IMR-90 (cell line): ENCODE measurements at regions not wholly inside any gene's neighbourhood (a gene's known extent, or its start where the extent isn't known, plus 50 kb on each side); places are given as distances from the start of the nearest gene placed in this dataset.

Experiments
- ATAC-seq: fragments of 200-7000 bp; cut with Tn5 transposase; 2 replicates; pipeline ENCODE4 v1.9.1; 2020; ENCODE audit warnings: low read depth, mild to moderate bottlenecking, moderate library complexity
- BruUV-seq: library from RNA; stranded (reverse); fragments of 400-500 nt; replicated peaks from 2 replicates; lab custom pipeline; 2021; lab: Mats Ljungman, UMichigan
- CTCF ChIA-PET: fragments of 300-600 bp; formaldehyde crosslinking; extraction: SDS; loops from one replicate; lab custom pipeline; 2021; ENCODE audit warnings: antibody characterized with exemption; lab: Yijun Ruan, JAX
- POLR2A ChIA-PET: fragments of 300-600 bp; sonication (Branson Sonifier 250); formaldehyde crosslinking; loops from one replicate; lab custom pipeline; 2022; ENCODE audit warnings: antibody characterized with exemption; ENCODE audit not compliant: unreplicated experiment; lab: Charles Lee
- DNase-seq: peaks from one replicate; pipeline ENCODE4 v3.0.0; 2013
- H2AFZ ChIP-seq: replicated peaks from 2 replicates; pipeline ENCODE3; 2013; ENCODE audit warnings: low read length, mild to moderate bottlenecking; ENCODE audit not compliant: poor library complexity
- H2AK5ac ChIP-seq: 2 replicates; pipeline ENCODE4 v1.6.1; 2013; ENCODE audit warnings: low read depth, low read length, inconsistent platforms
- H2AK9ac ChIP-seq: replicated peaks from 2 replicates; pipeline ENCODE3; 2013; ENCODE audit warnings: mild to moderate bottlenecking, low read depth, low read length, moderate library complexity; ENCODE audit not compliant: poor library complexity
- H2BK120ac ChIP-seq: 2 replicates; pipeline ENCODE4 v1.6.1; 2013; ENCODE audit warnings: low read depth, low read length, inconsistent platforms
- H2BK15ac ChIP-seq: 3 replicates; pipeline ENCODE4 v1.6.1; 2013; ENCODE audit warnings: low read depth, low read length, inconsistent platforms
- H2BK20ac ChIP-seq: 2 replicates; pipeline ENCODE4 v1.6.1; 2013; ENCODE audit warnings: low read depth, mild to moderate bottlenecking, inconsistent platforms, low read length, moderate library complexity
- H2BK5ac ChIP-seq: 2 replicates; pipeline ENCODE4 v1.6.1; 2013; ENCODE audit warnings: mild to moderate bottlenecking, low read depth, low read length, inconsistent platforms; ENCODE audit not compliant: poor library complexity, severe bottlenecking
- H3K14ac ChIP-seq: replicated peaks from 2 replicates; pipeline ENCODE4 v1.6.1; 2013; ENCODE audit warnings: low read depth, low read length, inconsistent platforms
- H3K18ac ChIP-seq: 2 replicates; pipeline ENCODE4 v1.6.1; 2013; ENCODE audit warnings: low read depth, low read length, control low read depth
- H3K23ac ChIP-seq: 2 replicates; pipeline ENCODE4 v1.6.1; 2013; ENCODE audit warnings: low read depth, low read length, inconsistent platforms
- H3K27ac ChIP-seq: 2 replicates; pipeline ENCODE4 v1.5.1; 2013; ENCODE audit warnings: mild to moderate bottlenecking, control low read depth, low read length; ENCODE audit not compliant: insufficient read depth
- H3K27me3 ChIP-seq: 2 replicates; pipeline ENCODE4 v1.6.1; 2013; ENCODE audit warnings: low read length; ENCODE audit not compliant: control insufficient read depth, insufficient read depth
- H3K36me3 ChIP-seq: 2 replicates; pipeline ENCODE4 v1.6.1; 2013; ENCODE audit warnings: low read length, mixed read lengths; ENCODE audit not compliant: control insufficient read depth, insufficient read depth
- H3K4ac ChIP-seq: 2 replicates; pipeline ENCODE4 v1.6.1; 2013; ENCODE audit warnings: low read depth, low read length, inconsistent platforms
- H3K4me1 ChIP-seq: 2 replicates; pipeline ENCODE4 v1.6.1; 2013; ENCODE audit warnings: low read length, mixed read lengths; ENCODE audit not compliant: control insufficient read depth, insufficient read depth
- H3K4me2 ChIP-seq: 2 replicates; pipeline ENCODE4 v1.6.1; 2013; ENCODE audit warnings: low read depth, mild to moderate bottlenecking, control low read depth, low read length, moderate library complexity
- H3K4me3 ChIP-seq: 2 replicates; pipeline ENCODE4 v1.5.1; 2013; ENCODE audit warnings: low read depth, mild to moderate bottlenecking, control low read depth, low read length, moderate library complexity; ENCODE audit not compliant: insufficient read depth
- H3K56ac ChIP-seq: 2 replicates; pipeline ENCODE4 v1.6.1; 2013; ENCODE audit warnings: low read length, inconsistent platforms; ENCODE audit not compliant: insufficient read depth; ENCODE audit errors: extremely low read depth
- H3K79me1 ChIP-seq, 2 experiments: 2 replicates each; pipeline ENCODE4 v1.6.1; 2013; ENCODE audit warnings: low read length in 2 of 2, inconsistent platforms in 1 of 2, low read depth in 1 of 2
- H3K9ac ChIP-seq: 2 replicates; pipeline ENCODE4 v1.6.1; 2013; ENCODE audit warnings: low read depth, low read length, control low read depth
- H3K9me1 ChIP-seq: 2 replicates; pipeline ENCODE4 v1.6.1; 2013; ENCODE audit warnings: low read length, inconsistent platforms; ENCODE audit not compliant: insufficient read depth
- H3K9me3 ChIP-seq: 2 replicates; pipeline ENCODE4 v1.6.1; 2013; ENCODE audit warnings: low read length; ENCODE audit not compliant: control insufficient read depth, insufficient read depth
- H4K20me1 ChIP-seq: 2 replicates; pipeline ENCODE4 v1.6.1; 2013; ENCODE audit warnings: low read length, inconsistent platforms; ENCODE audit not compliant: insufficient read depth
- H4K5ac ChIP-seq: 2 replicates; pipeline ENCODE4 v1.6.1; 2013; ENCODE audit warnings: mild to moderate bottlenecking, low read depth, low read length, control low read depth
- H4K8ac ChIP-seq, 2 experiments: 2 replicates each; pipeline ENCODE4 v1.6.1; 2013; ENCODE audit warnings: low read depth in 2 of 2, low read length in 2 of 2, control low read depth in 1 of 2, inconsistent platforms in 1 of 2
- H4K91ac ChIP-seq: 2 replicates; pipeline ENCODE4 v1.6.1; 2013; ENCODE audit warnings: low read depth, low read length, inconsistent platforms; ENCODE audit not compliant: insufficient read depth
- BHLHE40 ChIP-seq: fragments of 150-350 bp; IDR thresholded peaks from 2 replicates; pipeline ENCODE4 v1.6.1; 2016; ENCODE audit warnings: mild to moderate bottlenecking, low read depth, low read length
- CEBPB ChIP-seq: IDR thresholded peaks from 2 replicates; pipeline ENCODE4 v1.6.1; 2012; ENCODE audit warnings: low read depth, low read length, improper control_type of control experiment
- CHD1 ChIP-seq: IDR thresholded peaks from 2 replicates; pipeline ENCODE4 v1.6.1; 2012; ENCODE audit warnings: low read depth, low read length, improper control_type of control experiment
- ELK1 ChIP-seq: fragments of 150-350 bp; IDR thresholded peaks from 2 replicates; pipeline ENCODE4 v1.6.1; 2016; ENCODE audit warnings: low read depth, mild to moderate bottlenecking, low read length, moderate library complexity, borderline replicate concordance
- FOS ChIP-seq: fragments of 150-350 bp; IDR thresholded peaks from 2 replicates; pipeline ENCODE4 v1.6.1; 2016; ENCODE audit warnings: low read depth, low read length
- MAFK ChIP-seq: IDR thresholded peaks from 2 replicates; pipeline ENCODE4 v1.6.1; 2012; ENCODE audit warnings: low read depth, low read length, improper control_type of control experiment
- MAZ ChIP-seq: IDR thresholded peaks from 2 replicates; pipeline ENCODE4 v1.6.1; 2012; ENCODE audit warnings: low read depth, mild to moderate bottlenecking, low read length, improper control_type of control experiment, moderate library complexity, borderline replicate concordance
- MXI1 ChIP-seq: IDR thresholded peaks from 2 replicates; pipeline ENCODE4 v1.6.1; 2012; ENCODE audit warnings: low read depth, mild to moderate bottlenecking, low read length, moderate library complexity, borderline replicate concordance
- RAD21 ChIP-seq: IDR thresholded peaks from 2 replicates; pipeline ENCODE4 v1.6.1; 2012; ENCODE audit warnings: low read length, improper control_type of control experiment
- RCOR1 ChIP-seq: IDR thresholded peaks from 2 replicates; pipeline ENCODE4 v1.6.1; 2012; ENCODE audit warnings: mild to moderate bottlenecking, low read length, improper control_type of control experiment; ENCODE audit not compliant: insufficient replicate concordance
- RFX5 ChIP-seq: IDR thresholded peaks from 2 replicates; pipeline ENCODE4 v1.8.0; 2012; ENCODE audit warnings: low read depth, mild to moderate bottlenecking, low read length, moderate library complexity
- SMC3 ChIP-seq: fragments of 150-350 bp; IDR thresholded peaks from 2 replicates; pipeline ENCODE4 v1.6.1; 2016; ENCODE audit warnings: low read depth, mild to moderate bottlenecking, antibody characterized with exemption, low read length, moderate library complexity
- USF2 ChIP-seq: fragments of 150-350 bp; IDR thresholded peaks from 2 replicates; pipeline ENCODE4 v1.6.1; 2017; ENCODE audit warnings: mild to moderate bottlenecking, antibody characterized with exemption, low read length, low read depth
- WGBS, 2 experiments: methylation state at CpG; one replicate each; pipeline versions ENCODE4 v1.1.5 to v1.1.7; 2013; ENCODE audit warnings: missing lambda C conversion rate in 2 of 2; ENCODE audit not compliant: insufficient read length in 1 of 2; ENCODE audit errors: extremely low coverage in 2 of 2; 5-methylcytosine and 5-hydroxymethylcytosine counted together
- dilution Hi-C: fragments of 300-500 bp; cut with HindIII; formaldehyde crosslinking; loops from one replicate; pipeline ENCODE4 v1.14.3; 2018; ENCODE audit warnings: low sequenced_read_pairs; ENCODE audit not compliant: unreplicated experiment
- in situ Hi-C: fragments of 300-500 bp; cut with MboI; formaldehyde crosslinking; loops from 3 replicates; pipeline ENCODE4 v1.14.3; 2019; ENCODE audit warnings: low sequenced_read_pairs, inconsistent platforms, mixed read lengths
- intact Hi-C: fragments of 100-400 bp; cut with micrococcal nuclease; formaldehyde crosslinking; loops from 2 replicates; pipeline ENCODE4 v1.10.0; 2022

GRCh38 chr1:42038261-42038660, 114.9 kb upstream of the GUCA2B start:
- no peak overlapping the region for H3K27ac ChIP-seq
- peaks cover 5% of the 10 kb centered on the region for H3K4me1 ChIP-seq
- no peak overlapping the region for H3K4me2 ChIP-seq
- ATAC-seq (no peak), DNase-seq (no peak)
- no peak overlapping the region for H2BK5ac ChIP-seq
- H2AK9ac ChIP-seq = no peak overlapping the region
- TF ChIP-seq MXI1 = no peak
- TF ChIP-seq ELK1 = no peak
- TF ChIP-seq RAD21 = no peak
- TF ChIP-seq RCOR1 = no peak
- no peak for TF ChIP-seq SMC3
- TF ChIP-seq MAZ = no peak
- no peak for TF ChIP-seq MAFK
- no peak for TF ChIP-seq CEBPB
- no peak for TF ChIP-seq RFX5
- TF ChIP-seq FOS = no peak
- TF ChIP-seq BHLHE40 = no peak
- no peak for TF ChIP-seq USF2
- no peak for TF ChIP-seq CHD1
- H3K14ac ChIP-seq = no peak overlapping the region
- no peaks in the 10 kb centered on the region for H3K36me3 ChIP-seq
- peaks cover 12% of the 10 kb centered on the region for H3K27me3 ChIP-seq
- no peak overlapping the region for H2BK15ac ChIP-seq
- no peak overlapping the region for H3K18ac ChIP-seq
- H3K79me1 ChIP-seq = no peaks in the 10 kb centered on the region
- BruUV-seq = no TSS peak
- H3K56ac ChIP-seq = no peak overlapping the region
- no peak overlapping the region for H4K8ac ChIP-seq
- H3K4ac ChIP-seq = no peak overlapping the region
- H4K20me1 ChIP-seq = no peaks in the 10 kb centered on the region
- ChIA-PET CTCF (no interaction called here), POLR2A (no interaction called here)
- in situ Hi-C loops (no loop called here), intact Hi-C loops (loop anchor here (5.0 kb wide), 1 partner anchor 121 kb away; the partner anchor contains the start of gene HIVEP3), dilution Hi-C loops (no loop called here)
- no CpG with 5 or more reads among the region's 4 CpGs for WGBS, 2 experiments
- no peak overlapping the region for H4K91ac ChIP-seq
- H3K23ac ChIP-seq = no peak overlapping the region
- H2BK120ac ChIP-seq = no peak overlapping the region
- no peak overlapping the region for H2AK5ac ChIP-seq
- H4K5ac ChIP-seq = no peak overlapping the region
- H3K9me1 ChIP-seq = no peaks in the 10 kb centered on the region
- no peak overlapping the region for H2AFZ ChIP-seq
- H2BK20ac ChIP-seq = no peak overlapping the region
- H3K9me3 ChIP-seq = no peaks in the 10 kb centered on the region
- H3K9ac ChIP-seq = no peak overlapping the region
- H3K4me3 ChIP-seq = no peak overlapping the region
